ENCODE measurements at regions not wholly inside any gene's neighbourhood (a gene's known extent, or its start where the extent isn't known, plus 50 kb on each side); places are given as distances from the start of the nearest gene placed in this dataset.

DNA sequence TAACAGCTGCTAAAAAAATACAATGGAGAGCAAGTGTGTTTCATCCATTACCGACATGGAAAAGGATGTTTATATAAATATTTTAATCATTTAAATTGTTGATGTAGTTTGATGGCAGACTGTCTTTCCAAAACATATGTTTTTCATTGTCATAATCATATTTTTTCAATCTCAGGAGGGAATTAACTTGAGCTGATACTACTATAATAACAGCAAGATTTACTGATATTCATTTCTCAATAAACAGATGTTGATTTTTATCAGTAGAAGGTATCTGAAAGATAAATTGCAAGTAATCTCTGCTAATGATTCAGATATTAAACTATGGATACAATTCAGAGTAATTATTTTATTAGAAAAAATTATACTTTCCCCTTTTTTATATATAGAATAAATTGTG, 274.9 kb upstream of the TMEFF2 start:
- no peak overlapping the region for H3K4me2 ChIP-seq (ENCODE audit: low read depth, low read length)
- no peaks in the 10 kb centered on the region for H3K79me2 ChIP-seq (ENCODE audit: low read length)
- H3K9me2 ChIP-seq (replicated peaks; ENCODE audit: insufficient read depth, low read length) = no peaks in the 10 kb centered on the region
- no peak overlapping the region for H3K27ac ChIP-seq (ENCODE audit: low read length)
- no peak overlapping the region for H2AFZ ChIP-seq (ENCODE audit: low read length)
- no peak overlapping the region for H3K4me3 ChIP-seq (ENCODE audit: low read length)
- H4K20me1 ChIP-seq (ENCODE audit: insufficient read depth, low read length) = no peaks in the 10 kb centered on the region
- no peaks in the 10 kb centered on the region for H3K36me3 ChIP-seq (replicated peaks; ENCODE audit: insufficient read depth, low read length)
- TF ChIP-seq EZH2phosphoT487 (IDR thresholded peaks at IDR 0.05; ENCODE audit: low read length) (no peak), EZH2 (optimal IDR thresholded peaks at IDR 0.05; ENCODE audit: low read depth, low read length) (no peak)
- TF ChIP-seq, protein P1, sequence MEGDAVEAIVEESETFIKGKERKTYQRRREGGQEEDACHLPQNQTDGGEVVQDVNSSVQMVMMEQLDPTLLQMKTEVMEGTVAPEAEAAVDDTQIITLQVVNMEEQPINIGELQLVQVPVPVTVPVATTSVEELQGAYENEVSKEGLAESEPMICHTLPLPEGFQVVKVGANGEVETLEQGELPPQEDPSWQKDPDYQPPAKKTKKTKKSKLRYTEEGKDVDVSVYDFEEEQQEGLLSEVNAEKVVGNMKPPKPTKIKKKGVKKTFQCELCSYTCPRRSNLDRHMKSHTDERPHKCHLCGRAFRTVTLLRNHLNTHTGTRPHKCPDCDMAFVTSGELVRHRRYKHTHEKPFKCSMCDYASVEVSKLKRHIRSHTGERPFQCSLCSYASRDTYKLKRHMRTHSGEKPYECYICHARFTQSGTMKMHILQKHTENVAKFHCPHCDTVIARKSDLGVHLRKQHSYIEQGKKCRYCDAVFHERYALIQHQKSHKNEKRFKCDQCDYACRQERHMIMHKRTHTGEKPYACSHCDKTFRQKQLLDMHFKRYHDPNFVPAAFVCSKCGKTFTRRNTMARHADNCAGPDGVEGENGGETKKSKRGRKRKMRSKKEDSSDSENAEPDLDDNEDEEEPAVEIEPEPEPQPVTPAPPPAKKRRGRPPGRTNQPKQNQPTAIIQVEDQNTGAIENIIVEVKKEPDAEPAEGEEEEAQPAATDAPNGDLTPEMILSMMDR (IDR thresholded peaks at IDR 0.05; ENCODE audit: low read length) = no peak
- no peaks in the 10 kb centered on the region for H3K9me3 ChIP-seq (replicated peaks; ENCODE audit: insufficient read depth, low read length)
- DNase-seq = no peak
- H3K9ac ChIP-seq (ENCODE audit: low read length) = no peak overlapping the region
- no peaks in the 10 kb centered on the region for H3K27me3 ChIP-seq (replicated peaks; ENCODE audit: insufficient read depth, low read length)
- H3K4me1 ChIP-seq (ENCODE audit: low read length) = no peaks in the 10 kb centered on the region
- H3F3A ChIP-seq (ENCODE audit: insufficient read depth, low read length) = no peaks in the 10 kb centered on the region

DNA sequence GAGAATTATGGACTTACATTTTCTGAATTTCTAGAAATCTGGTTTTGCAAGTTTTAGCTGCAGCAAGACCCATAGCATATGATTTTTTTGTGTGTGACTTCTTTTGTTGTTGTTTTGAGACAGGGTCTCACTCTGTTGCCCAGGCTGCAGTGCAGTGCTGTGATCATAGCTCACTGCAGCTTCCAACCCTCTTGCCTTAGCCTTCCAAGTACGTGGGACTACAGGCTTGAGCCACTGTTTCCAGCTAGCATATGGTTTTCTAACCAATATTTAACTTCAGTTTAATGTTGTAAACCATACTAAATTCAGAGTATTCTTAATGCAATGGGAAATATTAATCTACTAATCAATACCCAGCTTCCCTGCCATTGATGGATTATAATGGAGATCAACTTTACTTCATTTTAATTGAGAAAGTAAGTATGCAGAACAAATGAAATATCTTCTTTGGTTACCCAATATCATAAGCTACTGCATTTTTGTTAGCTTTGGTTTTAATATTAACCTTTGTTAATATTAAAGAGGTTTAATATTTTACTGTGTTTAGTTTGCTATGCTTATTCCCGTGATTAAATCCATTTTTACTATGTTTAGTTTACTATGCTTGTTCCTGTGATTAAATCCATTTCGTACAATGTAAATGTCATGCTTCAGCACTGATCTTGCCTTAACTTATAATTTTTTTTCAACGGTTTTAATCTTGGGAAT, 273.4 kb upstream of the TMEFF2 start:
- H3K4me2 ChIP-seq (ENCODE audit: low read depth, low read length) = no peak overlapping the region

DNA sequence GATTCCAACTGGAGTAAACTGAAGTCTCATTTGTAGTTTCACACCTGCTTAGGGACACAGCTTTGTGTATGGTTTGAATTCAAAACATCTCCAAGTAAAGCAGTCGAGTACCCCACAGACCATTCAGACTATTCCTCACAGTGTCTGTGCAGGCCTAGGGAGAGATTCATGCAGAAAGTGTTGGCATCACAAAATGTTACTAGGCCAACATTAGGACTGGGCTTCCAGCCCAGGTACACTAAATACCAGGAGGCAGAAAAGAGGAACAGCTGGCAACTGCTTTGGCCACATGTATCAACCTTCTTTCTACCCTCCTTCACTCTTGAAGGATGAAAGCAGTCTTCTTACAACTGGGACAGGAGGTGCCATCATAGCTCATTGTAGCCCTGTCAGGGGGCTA, 270.4 kb upstream of the TMEFF2 start:
- H3K4me2 ChIP-seq (ENCODE audit: low read depth, low read length) = no peak overlapping the region
- no peaks in the 10 kb centered on the region for H3K36me3 ChIP-seq (replicated peaks; ENCODE audit: insufficient read depth, low read length)
- H3K27me3 ChIP-seq (replicated peaks; ENCODE audit: insufficient read depth, low read length) = no peaks in the 10 kb centered on the region
- no peak for DNase-seq
- no peaks in the 10 kb centered on the region for H4K20me1 ChIP-seq (ENCODE audit: insufficient read depth, low read length)
- no peaks in the 10 kb centered on the region for H3K9me2 ChIP-seq (replicated peaks; ENCODE audit: insufficient read depth, low read length)
- H2AFZ ChIP-seq (ENCODE audit: low read length) = no peak overlapping the region
- no peaks in the 10 kb centered on the region for H3K4me1 ChIP-seq (ENCODE audit: low read length)
- H3F3A ChIP-seq (ENCODE audit: insufficient read depth, low read length) = no peaks in the 10 kb centered on the region
- no peak overlapping the region for H3K9ac ChIP-seq (ENCODE audit: low read length)
- no peaks in the 10 kb centered on the region for H3K9me3 ChIP-seq (replicated peaks; ENCODE audit: insufficient read depth, low read length)
- TF ChIP-seq, protein P1 (IDR thresholded peaks at IDR 0.05; ENCODE audit: low read length) = no peak
- TF ChIP-seq EZH2 (optimal IDR thresholded peaks at IDR 0.05; ENCODE audit: low read depth, low read length) (no peak), EZH2phosphoT487 (IDR thresholded peaks at IDR 0.05; ENCODE audit: low read length) (no peak)
- no peak overlapping the region for H3K4me3 ChIP-seq (ENCODE audit: low read length)
- H3K79me2 ChIP-seq (ENCODE audit: low read length) = no peaks in the 10 kb centered on the region
- no peak overlapping the region for H3K27ac ChIP-seq (ENCODE audit: low read length)

More for the DNA sequence above, 273.4 kb upstream of the TMEFF2 start:
- H3F3A ChIP-seq (ENCODE audit: insufficient read depth, low read length) = no peaks in the 10 kb centered on the region
- TF ChIP-seq EZH2phosphoT487 (IDR thresholded peaks at IDR 0.05; ENCODE audit: low read length) = no peak
- TF ChIP-seq EZH2 (optimal IDR thresholded peaks at IDR 0.05; ENCODE audit: low read depth, low read length) = no peak
- TF ChIP-seq, protein P1 (IDR thresholded peaks at IDR 0.05; ENCODE audit: low read length) = no peak
- no peaks in the 10 kb centered on the region for H3K79me2 ChIP-seq (ENCODE audit: low read length)
- DNase-seq = no peak
- no peak overlapping the region for H3K27ac ChIP-seq (ENCODE audit: low read length)
- no peak overlapping the region for H3K4me3 ChIP-seq (ENCODE audit: low read length)
- H3K36me3 ChIP-seq (replicated peaks; ENCODE audit: insufficient read depth, low read length) = no peaks in the 10 kb centered on the region
- no peaks in the 10 kb centered on the region for H4K20me1 ChIP-seq (ENCODE audit: insufficient read depth, low read length)
- H2AFZ ChIP-seq (ENCODE audit: low read length) = no peak overlapping the region
- no peak overlapping the region for H3K9ac ChIP-seq (ENCODE audit: low read length)
- H3K9me2 ChIP-seq (replicated peaks; ENCODE audit: insufficient read depth, low read length) = no peaks in the 10 kb centered on the region
- H3K9me3 ChIP-seq (replicated peaks; ENCODE audit: insufficient read depth, low read length) = no peaks in the 10 kb centered on the region
- no peaks in the 10 kb centered on the region for H3K27me3 ChIP-seq (replicated peaks; ENCODE audit: insufficient read depth, low read length)
- no peaks in the 10 kb centered on the region for H3K4me1 ChIP-seq (ENCODE audit: low read length)
